HG02571 (cell line): ENCODE measurements at regions not wholly inside any gene's neighbourhood (a gene's known extent, or its start where the extent isn't known, plus 50 kb on each side); places are given as distances from the start of the nearest gene placed in this dataset.
"Not testable (repeated sequence)": the region's sequence is repeated elsewhere in the genome, so short reads cannot be mapped to it uniquely, and the experiment has no call there.

Experiments
- ATAC-seq: cut with Tn5 transposase; IDR thresholded peaks from one replicate; pipeline ENCODE4 v1.9.1; 2021; ENCODE audit warnings: mild to moderate bottlenecking, moderate library complexity; ENCODE audit not compliant: unreplicated experiment

GRCh38 chr1:61581251-61581650 lies 143.7 kb downstream of the TM2D1 start:
- ATAC-seq, result no peak

- ATAC-seq, result no peak
Observed at GRCh38 chr1:61580417-61580816, 144.5 kb downstream of the TM2D1 start.

- no peak for ATAC-seq
Observed at GRCh38 chr1:61579802-61580201, 145.1 kb downstream of the TM2D1 start.

DNA sequence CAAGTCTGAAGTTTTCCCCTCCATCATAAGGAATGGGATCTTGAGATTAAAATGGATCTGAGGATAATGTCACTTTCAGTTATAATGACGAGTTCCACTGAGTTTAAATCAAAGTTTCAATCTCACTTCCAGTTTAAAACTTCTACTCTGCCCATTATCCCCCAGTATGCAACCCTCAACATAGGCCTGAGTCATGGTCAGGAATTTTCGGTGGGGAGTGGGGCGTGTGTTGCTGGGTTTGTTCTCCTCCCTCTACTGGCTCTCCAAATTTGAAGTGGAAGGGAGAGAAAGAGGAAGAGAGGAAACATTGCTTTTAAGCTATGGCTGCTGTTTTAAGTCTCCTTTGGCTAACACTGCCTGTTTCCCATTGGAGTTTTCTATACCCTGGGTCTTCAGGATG lies 152.9 kb downstream of the TM2D1 start:
- no peak for ATAC-seq

GRCh38 chr1:61570191-61570590 lies 154.8 kb downstream of the TM2D1 start:
- no peak for ATAC-seq

- no peak for ATAC-seq
Observed at GRCh38 chr1:61569303-61569621, 155.7 kb downstream of the TM2D1 start.

DNA sequence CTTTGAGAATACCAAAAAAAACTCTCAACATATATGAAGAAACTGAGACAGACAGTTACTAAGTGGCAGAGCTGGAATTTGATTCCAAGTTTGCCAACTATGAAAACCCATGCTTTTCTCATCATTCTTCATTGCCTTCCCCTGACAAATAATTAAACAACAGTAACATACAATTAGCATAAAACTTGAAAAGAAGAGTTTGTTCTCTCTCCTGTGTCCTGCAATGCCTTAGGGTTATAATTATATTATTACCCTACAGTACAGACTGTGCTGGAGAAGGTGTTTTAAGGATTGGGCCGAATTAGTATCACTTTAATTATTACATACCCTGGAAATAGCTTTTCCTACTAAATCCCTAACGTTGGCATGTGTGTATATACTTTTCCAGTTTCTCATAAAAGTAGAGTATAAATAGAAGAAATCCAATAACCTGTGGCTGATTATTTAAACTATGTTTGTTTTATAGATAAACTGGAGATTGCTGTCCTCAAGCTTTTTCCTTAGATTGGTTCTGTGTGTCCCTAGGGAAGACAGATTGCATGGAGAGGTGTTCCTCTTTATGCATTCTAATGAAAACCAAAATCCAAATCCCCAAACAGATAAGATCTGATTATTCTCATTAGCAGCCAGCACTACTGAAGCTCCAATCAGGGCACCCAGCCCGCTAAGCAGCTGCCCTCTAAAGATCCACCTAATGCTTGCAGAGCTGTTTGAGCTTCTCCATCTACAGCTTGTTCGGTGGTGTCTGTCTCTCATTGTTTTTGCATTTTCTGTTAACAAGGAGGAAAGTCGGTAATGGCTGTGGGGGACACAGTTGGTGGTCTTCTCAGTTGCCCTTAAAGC lies 156.3 kb downstream of the TM2D1 start:
- no peak for ATAC-seq

DNA sequence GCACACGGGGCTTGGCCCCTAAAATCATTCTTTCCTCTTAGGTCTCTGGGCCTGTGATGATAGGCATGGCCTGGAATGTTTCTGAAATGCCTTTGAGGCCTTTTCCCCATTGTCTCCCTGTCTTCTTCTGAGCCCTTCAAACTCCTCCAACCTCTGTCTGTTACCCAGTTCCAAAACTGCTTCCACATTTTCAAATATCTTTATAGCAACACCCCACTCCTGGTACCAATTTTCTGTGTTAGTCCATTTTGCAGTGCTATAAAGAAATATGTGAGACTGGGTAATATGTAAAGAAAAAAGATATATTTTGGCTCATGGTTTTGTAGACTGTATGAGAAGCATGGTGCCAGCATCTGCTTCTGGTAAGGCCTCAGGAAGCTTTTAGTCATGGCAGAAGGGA lies 158.8 kb downstream of the TM2D1 start:
- no peak for ATAC-seq

DNA sequence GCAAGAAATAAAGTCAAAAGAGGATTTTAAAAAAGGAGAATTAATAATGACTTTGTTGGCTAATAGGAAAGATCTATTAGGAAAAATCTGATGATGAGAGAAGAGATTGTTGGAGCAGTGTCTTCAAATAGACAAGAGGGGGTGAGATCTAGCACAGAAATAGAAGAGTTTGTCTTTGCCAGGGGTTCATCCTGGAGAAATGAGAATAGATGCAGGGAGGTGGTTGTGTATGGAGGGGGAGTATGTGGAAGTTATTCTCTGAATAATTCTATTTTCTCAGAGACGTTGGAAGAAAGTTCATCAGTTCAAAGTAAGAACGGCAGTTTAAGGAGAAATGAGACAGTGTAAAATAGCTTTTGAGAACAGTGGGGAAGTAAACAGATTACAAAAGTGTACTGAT lies 161.3 kb downstream of the TM2D1 start:
- ATAC-seq, result no peak

DNA sequence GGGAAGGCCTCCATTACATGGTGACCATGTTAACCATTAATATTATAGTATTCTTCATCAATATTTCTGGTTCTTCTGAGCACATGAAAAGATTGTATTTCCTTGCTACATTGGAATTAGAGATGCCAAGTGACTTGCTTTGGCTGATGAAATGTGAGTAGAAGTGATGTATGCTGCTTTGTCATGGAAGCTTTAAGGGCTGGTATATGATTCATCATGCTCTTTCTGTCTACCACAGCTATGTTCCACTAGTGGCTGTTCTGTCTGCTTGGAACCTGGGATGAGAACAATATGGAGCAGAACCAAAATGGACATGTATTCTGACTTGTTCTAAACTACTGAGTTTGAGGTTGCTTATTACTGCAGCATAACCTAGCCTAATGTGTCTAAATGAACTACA lies 163.3 kb downstream of the TM2D1 start:
- no peak for ATAC-seq

- ATAC-seq, result no peak
Observed at GRCh38 chr1:61560385-61560784, 164.6 kb downstream of the TM2D1 start.

DNA sequence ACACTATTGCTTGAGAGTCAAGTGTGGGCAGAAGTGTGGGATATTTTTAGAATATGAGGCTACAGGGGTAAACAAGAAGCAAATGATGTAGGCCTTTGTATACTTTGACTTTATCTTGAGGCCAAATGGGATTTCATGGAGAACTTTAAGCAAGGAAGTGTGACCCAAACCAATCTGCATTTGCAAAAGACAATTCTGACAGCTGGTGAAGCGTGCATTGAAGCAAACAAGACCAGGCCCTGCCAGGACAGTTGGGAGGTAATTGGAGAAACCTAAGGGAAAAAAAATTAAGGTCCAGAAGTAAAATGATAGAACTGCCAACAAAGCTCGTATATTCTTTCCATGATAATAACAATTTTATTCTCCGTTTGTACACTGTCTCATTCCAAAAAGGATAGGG lies 168.3 kb downstream of the TM2D1 start:
- no peak for ATAC-seq

DNA sequence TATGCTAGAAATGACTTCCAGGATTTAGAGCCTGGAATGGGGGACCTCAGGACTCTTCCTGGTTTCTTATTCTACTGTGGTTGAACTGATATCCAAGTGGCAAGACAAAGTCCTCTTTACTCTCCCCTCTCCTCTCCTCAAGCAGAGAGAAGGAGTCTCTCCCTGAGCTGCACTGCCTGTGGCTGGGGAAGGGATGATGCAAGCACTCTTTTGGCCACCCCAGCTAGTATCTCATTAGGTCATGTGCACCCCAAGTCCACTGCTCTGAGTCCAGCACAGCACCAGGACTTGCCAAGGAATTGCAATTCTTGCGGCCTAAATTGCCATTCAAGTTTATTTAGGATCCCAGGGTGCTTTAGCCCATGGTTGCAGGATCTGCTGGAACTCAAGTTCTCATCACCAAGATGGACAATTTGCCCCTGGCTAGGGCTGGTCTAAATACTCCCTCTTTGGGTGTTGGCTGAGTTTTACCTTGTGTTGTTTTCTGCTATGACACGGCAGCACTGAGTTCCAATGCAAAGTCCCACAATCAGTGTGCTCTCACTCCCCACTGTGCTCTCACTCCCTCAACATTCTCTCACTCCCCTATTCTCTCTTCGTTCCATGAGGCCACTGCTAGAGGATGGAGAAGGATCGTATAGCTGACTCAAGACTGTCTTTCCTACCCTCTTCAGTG lies 172.2 kb downstream of the TM2D1 start:
- no peak for ATAC-seq

GRCh38 chr1:61547302-61547701 lies 177.6 kb downstream of the TM2D1 start:
- not testable (repeated sequence) for ATAC-seq

GRCh38 chr1:61544870-61545269 lies 180.1 kb downstream of the TM2D1 start:
- ATAC-seq, result not testable (repeated sequence)

- not testable (repeated sequence) for ATAC-seq
Observed at GRCh38 chr1:61543498-61543897, 181.4 kb downstream of the TM2D1 start.

DNA sequence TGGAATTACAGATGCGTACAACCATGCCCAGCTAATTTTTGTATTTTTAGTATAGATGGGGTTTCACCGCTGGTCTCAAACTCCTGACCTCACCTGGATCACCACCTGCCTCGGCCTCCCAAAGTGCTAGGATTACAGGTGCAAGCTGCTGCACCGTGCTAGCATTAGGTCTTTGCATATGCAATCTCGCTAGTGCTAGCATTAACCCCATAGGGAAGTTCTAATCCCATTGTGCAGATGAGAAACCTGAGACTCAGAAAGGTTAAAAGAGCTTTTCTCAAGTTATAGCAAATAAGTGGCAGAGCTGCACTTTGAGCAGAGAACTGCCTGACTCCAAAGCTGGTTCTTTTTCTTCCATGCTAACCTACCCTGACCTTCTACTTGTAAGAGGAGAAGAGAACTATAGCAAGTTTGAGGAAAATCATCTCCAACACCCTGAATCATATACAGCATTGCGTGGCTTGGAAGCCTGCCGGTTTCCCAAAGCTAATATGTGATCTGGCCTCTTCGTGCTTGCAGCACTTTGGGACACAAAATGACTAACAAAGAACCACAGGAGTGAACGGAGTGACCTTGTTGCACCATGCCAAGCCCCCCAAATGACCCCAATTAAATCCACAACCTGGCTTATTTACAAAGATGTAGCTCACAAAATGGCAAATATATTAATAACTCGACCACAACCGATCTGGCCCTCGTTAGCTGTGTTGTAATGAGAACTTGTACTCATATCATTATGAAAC lies 185.1 kb downstream of the TM2D1 start:
- ATAC-seq, result no peak

GRCh38 chr1:61538228-61538627 lies 186.7 kb downstream of the TM2D1 start:
- no peak for ATAC-seq

DNA sequence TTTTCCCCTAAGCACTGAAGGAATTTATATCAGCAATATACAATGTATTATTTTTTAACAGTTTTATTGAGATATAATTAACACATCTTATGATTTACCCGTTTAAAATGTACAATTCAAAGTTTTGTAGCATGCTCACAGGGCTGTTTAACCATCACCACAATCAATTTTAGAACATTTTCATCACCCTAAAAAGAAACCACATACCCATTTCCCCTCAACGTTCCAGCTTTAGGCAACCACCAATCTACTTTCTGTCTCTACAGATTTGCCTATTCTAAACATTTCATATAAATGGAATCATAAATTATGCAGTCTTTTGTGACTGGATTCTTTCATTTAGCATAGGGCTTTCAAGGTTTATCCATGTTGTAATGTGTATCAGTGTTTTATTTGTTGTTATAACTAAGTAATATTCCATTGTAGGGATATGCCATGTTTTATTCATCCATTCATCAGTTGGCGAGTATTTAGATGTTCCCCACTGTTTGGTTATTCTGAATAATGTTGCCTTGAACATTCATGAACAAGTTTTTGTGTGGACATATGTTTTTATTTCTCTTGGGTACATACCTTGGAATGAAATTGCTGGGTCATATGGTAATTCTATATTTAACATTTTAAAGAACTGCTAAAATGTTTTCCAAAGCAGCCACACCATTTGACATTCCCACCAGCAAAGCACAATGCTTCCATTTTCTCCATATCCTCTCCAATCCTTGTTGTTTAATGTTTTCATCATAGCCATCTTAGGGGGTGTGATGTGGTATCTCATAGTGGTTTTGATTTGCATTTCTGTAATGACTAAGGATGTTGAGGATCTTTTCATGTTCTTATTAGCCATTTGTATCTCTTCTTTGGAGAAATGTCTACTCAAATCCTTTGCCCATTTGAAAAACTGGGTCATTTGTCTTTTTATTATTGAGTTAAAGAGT lies 188.5 kb downstream of the TM2D1 start:
- no peak for ATAC-seq

- no peak for ATAC-seq
Observed at GRCh38 chr1:61534847-61535246, 190.1 kb downstream of the TM2D1 start.

- no peak for ATAC-seq
Observed at GRCh38 chr1:61533546-61533945, 191.4 kb downstream of the TM2D1 start.
